ENCODE measurements at regions not wholly inside any gene's neighbourhood (a gene's known extent, or its start where the extent isn't known, plus 50 kb on each side); places are given as distances from the start of the nearest gene placed in this dataset.
"Not testable (repeated sequence)": the region's sequence is repeated elsewhere in the genome, so short reads cannot be mapped to it uniquely, and the experiment has no call there.

DNA sequence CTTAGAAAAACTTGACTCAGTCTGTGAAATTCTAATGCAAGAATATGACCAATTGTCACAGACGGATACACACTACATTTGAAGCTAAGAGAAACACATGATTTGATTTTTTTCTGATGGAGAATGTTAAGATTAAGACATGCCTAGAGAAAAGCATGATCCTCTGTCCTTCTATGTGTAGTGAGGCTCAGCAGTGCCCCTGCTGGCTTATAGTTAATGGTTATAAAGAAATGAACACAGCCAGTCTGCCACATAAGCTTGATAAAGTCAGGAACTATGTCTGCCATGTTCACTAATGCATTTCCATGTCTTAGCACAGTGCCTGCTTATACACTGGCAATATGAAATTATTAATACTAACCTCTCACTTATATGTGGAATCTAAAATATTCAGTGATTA, 168.1 kb upstream of the DAAM1 start:
- Histone ChIP-seq H3K4me3 (no peak overlapping the region), H3K27ac (no peak overlapping the region)

DNA sequence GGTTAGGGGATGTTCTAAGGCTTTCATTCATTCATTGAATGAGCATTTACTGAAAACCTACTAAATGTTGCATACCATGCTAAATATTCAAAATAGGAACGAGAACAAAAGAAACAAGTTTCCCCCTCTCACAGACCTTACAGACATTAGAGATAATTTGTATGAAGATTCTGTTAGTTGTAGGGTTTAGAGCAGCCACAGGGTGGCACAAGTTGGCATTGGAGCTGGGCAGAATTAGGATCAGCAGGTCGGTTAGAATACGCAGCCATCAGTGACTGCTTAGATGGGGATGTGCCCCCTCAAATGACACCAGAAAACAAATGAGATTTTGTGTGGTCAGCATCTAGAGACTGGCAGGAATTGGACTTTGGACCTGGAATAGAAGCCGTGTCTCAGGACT, 166.3 kb upstream of the DAAM1 start:
- H3K4me3 ChIP-seq, result no peak overlapping the region
- H3K27ac ChIP-seq, result no peak overlapping the region

DNA sequence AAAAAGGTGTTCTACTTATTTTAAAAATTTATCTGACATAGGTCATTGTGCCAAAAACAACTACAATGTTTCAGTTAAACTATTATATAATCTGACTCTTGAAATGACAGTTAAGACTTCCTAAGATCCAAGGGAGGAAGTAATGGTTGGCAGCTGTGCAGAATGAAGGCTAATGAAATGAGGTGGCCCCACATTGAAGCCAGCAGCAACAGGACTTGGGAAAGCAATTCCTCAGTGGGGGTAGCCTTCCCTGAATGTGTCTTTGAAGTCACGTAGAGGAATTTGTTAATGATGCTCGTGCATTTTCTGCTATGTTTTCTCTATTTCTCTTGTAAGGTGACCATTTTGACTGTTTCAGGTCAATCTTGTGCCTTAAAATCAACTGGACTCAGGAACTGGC, 162.4 kb upstream of the DAAM1 start:
- H3K4me3 ChIP-seq, result no peak overlapping the region
- H3K27ac ChIP-seq, result no peak overlapping the region

DNA sequence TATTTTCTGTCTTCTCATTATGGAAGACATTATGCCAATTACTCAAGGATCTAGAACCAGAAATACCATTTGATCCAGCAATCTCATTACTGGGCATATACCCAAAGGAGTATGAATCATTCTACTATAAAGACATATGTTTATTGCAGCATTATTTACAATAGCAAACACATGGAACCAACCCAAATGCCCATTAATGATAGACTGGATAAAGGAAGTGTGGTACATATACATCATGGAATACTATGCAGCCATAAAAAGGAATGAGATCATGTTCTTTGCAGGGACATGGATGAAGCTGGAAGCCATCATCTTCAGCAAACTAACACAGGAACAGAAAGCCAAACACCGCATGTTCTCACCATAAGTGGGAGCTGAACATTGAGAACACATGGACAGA, 161.8 kb upstream of the DAAM1 start:
- not testable (repeated sequence) for H3K27ac ChIP-seq, H3K4me3 ChIP-seq

DNA sequence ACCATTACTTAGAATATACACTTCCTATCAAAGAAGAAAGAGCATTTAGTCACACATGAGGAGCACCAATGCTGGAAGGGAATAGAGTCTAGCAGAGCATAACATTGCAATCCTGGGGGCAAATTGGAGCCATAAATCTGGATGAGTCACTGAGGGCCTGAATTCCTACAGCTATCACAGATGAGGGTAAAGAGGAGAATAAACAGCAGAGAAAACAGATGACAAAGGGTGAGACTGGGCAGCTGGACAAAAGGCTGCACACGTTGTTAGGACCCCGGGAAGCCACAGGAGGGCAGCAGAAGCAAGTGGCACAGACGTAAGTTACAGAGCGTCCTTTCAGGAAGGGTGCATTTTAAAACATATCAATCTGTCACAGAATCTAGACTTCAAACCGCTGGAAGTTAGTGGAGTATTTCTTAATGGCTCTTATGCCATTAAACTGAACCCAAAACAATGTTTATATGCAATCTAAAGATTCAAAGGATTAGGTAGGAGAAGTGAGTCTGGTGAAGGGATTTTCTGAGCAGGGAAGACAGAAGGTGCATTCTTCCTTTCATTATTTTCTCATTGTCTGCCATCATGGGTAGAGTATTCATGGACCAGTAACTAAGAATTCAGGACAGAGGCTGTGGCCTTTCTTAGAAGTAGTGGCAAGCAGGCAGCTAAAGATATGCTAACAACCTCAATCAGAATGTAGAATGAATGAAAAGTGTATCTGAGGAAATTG, 159.8 kb upstream of the DAAM1 start:
- Histone ChIP-seq H3K27ac (no peak overlapping the region), H3K4me3 (no peak overlapping the region)

DNA sequence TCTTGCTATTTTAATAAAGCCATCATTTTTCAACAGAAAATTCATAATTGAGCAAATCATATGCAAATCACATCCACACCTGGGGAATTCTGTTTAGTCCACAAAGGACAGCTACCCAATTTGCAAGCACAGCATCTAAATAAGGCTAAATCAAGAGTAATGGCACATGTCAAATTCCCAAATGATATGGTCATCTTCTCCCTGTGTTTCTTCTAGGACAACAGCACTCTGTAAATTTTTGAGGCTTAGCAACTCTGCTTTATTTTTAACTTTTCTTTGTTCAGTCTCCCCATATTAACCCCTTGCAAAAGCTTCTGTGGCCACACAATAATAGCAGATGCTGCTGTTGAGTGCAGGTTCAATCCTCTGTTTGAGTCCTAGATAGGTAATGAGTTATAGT, 155.6 kb upstream of the DAAM1 start:
- H3K4me3 ChIP-seq, result no peak overlapping the region

DNA sequence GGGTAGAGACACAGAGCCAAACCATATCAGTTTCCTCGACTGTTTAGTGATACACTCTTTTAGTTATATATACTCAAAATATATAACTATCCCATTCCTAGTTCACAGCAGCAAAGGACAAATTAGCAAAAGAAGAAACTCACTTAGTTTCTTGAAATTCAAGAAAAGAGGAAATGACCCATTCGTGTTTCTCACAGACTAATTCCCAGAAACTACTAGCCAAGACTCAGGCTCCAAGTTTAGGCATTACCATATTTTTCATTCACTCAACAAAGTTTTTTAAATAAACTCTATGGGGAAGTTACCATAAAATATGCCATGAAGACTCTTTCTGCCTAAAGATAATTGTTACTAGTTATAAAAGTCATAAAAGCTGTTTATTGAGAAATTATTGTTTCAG, 152.3 kb upstream of the DAAM1 start:
- Histone ChIP-seq H3K27ac (no peak overlapping the region), H3K4me3 (no peak overlapping the region)

More for the DNA sequence above, 155.6 kb upstream of the DAAM1 start:
- H3K27ac ChIP-seq, result no peak overlapping the region

DNA sequence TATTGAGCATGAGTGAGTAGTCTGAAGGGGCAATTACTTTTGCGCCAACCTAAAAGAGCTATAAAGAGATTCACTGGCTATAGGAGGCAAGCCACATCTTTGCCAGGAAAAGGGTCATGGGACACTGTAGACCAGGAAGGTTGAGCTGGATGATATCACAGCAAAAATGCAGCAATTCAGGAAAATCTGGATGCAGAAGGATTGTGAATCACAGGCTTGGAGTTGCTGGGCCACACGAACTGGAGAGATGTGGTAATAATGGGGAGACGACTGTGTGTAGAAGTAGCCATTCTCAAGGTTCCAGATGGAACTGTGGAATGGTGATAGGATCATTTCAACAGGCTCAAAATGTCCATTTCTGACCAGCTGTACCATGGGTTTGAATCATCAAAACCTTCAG, 151.4 kb upstream of the DAAM1 start:
- Histone ChIP-seq H3K27ac (no peak overlapping the region), H3K4me3 (no peak overlapping the region)

DNA sequence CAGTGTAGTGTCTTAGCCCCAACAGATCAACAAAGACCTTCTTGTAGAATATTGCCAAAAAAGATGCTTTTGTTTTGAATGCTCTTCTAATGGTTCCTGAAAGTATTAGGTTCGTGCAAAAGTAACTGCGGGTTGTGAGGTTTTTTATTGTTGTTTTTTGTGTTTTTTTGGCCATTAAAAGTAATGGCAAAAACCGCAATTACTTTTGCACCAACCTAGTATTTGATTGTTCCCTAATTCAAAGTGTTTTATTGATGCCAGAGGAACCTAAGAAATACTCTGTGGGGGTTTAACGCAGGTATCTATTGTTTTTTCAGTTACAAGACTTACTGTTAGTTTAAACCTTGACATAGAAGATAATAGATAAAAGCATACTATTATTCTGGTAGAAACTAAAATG, 150.8 kb upstream of the DAAM1 start:
- Histone ChIP-seq H3K27ac (no peak overlapping the region), H3K4me3 (no peak overlapping the region)

DNA sequence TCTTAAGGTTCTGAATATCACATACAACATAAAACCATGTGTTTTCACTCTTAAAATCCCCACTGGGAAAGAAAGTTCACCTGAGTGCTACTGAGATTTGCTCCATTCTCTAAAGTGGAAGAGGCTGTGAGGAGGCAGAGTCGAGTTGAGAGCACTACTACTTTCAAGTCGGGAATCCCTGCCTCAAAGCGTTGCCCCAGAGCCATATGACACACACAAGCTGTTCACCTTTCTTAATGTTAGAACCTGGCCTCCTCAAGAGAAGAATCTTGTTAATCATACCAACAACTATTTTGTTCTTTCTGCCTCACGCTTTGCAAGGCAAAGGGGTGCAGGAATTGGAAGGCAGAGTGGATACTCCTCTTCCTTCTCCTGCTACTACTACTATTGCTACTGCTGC, 149.7 kb upstream of the DAAM1 start:
- Histone ChIP-seq H3K27ac (no peak overlapping the region), H3K4me3 (no peak overlapping the region)

DNA sequence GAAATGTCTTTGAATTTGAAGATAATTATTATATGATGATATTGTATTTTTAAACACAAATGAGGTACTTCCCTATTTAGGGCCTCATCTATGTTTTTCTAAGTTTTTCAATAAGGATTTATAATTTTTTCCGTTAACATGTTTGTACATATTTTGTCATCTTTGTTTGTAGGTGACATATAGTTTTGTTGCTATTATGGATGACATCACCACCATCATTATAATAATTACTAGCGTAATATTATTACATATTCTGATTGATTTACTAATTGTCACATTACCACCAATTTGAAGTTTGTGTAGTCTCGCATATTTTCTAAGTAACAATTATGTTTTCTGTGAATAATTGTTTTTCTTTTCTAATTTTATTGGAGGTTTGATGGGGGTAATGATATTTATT, 147.2 kb upstream of the DAAM1 start:
- no peak overlapping the region for H3K27ac ChIP-seq
- H3K4me3 ChIP-seq, result no peak overlapping the region

DNA sequence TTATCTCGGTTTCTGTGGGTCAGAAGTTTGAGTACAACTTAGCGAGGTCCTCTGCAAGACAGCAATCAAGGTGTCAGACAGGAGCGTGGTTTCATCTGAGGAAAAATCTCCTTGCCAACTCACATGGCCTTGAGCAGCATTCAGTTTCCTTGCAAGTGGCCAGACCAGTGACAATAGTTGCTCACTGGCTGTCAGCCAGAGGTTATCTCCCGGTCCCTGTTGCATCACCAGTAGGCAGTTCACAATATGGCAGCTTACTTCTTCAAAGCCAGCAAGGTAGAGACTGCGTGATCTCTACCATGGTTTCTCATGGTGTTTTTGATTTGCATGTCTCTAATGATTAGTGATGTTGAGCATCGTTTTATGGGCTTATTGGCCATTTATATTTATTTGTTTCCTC, 143.8 kb upstream of the DAAM1 start:
- Histone ChIP-seq H3K27ac (no peak overlapping the region), H3K4me3 (no peak overlapping the region)

DNA sequence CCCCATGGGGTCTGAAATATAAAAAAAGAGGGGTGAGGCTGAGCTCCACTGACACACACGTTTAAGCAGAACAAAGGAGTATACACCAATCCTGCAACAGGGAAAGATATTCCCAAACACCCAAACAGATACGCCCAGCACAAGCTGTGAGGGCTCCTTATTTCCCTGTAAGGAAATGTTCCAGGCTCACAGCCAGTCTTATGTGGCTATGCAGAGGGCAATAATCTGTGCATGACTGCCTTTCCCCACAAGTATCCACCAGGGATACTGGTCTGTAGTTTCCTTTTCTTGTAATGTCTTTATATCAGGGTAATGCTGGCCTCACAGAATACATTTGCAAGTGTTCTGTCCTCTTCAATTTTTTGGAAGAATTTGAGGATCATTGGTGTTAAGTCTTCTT, 141.7 kb upstream of the DAAM1 start:
- no peak overlapping the region for H3K4me3 ChIP-seq
- H3K27ac ChIP-seq, result no peak overlapping the region

DNA sequence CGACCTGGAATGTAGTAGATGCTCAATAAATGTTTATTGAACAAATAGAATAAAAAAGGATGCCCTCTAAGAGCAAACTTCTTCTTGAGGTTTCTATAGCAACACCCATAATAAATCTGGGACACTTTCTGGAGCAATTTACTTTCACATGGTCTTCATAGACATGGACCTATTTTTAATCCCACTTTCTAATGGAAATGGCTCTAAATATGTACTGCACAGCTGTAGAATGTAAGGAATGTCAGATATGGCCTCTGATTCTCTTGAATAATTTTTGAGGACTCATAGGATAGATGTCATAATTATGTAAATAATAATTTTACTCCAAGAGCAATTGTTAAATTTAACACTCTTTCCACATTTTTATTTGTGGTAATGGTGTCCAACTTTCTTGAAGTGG, 133.5 kb upstream of the DAAM1 start:
- H3K4me3 ChIP-seq, result no peak overlapping the region

DNA sequence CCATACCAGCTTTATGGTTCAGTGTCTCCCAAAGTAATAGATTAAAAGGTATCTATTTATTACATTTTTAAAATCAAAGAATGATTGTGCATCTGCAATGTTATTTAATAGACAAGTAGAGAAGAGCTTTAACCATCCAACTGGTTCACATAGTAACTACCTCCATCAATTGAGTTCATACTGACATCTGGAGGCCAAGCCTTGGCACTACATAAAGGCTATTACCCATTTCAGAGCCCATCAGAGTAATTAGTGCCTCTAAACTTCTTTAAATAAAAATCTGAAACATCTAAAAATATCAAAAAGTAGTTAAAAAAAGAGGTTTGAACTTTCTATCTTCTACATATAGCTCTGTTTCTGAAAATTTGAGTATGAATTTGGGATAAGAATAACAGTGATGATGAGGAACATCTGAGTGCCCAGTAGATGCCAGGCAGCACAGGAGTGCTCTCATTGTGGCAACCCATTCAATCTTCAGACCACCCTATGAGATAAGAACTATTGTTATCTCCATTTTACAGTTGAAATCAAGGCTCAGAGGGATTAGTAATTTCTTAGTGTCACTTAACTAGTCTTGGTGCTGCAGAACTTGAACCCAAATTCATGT, 132.9 kb upstream of the DAAM1 start:
- Histone ChIP-seq H3K4me3 (no peak overlapping the region), H3K27ac (no peak overlapping the region)

More for the DNA sequence above, 133.5 kb upstream of the DAAM1 start:
- no peak overlapping the region for H3K27ac ChIP-seq

DNA sequence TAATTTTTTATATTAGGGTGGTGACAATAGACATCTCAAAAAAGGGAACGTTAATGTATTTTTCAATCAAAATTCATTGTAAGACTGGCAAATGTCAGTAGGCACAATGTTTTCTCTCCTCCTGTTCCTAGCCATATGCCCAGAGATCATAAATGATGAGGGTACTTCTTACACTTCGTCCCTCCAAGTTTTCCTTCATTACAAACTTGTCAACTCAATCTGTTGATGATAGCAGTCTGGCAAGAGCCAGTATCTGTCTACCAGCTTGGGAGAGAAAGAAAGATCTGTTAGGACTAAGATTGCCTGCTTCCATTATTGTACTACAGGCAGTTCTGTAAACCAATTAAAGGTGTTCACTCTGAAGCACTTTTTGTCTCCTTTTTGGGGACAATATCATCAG, 130.9 kb upstream of the DAAM1 start:
- Histone ChIP-seq H3K27ac (no peak overlapping the region), H3K4me3 (no peak overlapping the region)

DNA sequence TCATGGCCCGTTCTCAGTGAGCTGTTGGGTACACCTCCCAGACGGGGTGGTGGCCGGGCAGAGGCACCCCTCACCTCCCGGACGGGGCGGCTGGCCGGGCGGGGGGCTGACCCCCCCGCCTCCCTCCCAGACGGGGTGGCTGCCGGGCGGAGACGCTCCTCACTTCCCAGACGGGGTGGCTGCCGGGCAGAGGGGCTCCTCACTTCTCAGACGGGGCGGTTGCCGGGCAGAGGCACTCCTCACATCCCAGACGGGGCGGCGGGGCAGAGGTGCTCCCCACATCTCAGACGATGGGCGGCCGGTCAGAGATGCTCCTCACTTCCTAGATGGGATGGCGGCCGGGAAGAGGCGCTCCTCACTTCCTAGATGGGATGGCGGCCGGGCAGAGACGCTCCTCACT, 129.7 kb upstream of the DAAM1 start:
- H3K27ac ChIP-seq, H3K4me3 ChIP-seq: not testable (repeated sequence)

DNA sequence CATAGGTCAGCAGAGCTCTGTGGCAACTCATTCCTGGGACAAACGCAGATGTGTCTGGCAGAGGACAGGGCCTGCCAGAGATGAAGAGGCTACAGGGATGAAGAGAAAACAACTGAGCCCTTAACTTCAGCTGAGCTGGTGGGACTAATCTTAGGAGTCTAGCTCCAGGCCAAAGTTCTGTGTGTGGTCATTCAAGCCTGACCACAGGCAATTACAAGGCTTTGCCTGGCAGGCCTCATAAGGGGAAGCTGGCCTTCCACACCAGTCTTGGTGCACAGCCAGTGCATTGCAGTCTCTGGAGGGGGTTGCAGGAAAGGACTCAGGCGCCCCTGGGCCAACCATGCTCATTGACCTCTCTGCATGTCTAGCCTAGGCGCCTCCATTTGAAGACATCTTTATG, 127.6 kb upstream of the DAAM1 start:
- no peak overlapping the region for H3K27ac ChIP-seq
- no peak overlapping the region for H3K4me3 ChIP-seq

DNA sequence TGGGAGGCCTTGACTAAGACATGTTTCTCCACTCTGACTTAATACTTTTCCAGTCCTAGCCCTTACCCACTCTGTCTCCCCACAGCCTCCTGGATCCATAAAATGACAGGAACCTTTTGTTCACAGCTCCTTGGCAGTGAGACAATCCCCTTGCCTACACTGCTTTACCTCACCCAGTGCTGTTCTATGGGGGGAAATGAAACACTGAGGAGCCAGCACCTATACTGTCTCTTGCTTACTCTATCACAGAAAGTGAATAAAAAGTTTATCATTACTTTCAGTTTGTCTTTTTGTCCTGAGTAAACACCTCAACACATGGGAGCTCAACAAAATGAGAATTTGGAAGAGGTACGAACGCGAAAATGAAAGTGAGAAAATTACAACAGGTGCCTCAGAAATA, 127.2 kb upstream of the DAAM1 start:
- no peak overlapping the region for H3K27ac ChIP-seq

DNA sequence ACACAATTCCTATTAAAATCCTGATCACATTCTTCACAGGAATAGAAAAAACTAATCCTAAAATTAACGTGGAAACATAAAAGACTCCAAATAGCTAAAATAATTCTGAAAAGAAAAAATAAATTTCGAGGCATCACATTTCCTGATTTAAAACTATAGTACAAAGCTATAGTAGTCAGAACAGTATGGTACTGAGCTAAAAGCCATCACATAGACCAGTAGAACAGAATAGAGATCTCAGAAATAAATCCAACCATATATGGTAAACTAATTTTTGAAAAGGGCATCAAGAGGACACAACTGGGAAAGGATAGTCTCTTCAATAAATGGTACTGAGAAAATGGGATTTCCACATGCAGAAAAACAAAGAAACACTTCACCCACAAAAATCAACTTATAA, 125.2 kb upstream of the DAAM1 start:
- Histone ChIP-seq H3K27ac (no peak overlapping the region), H3K4me3 (no peak overlapping the region)

More for the DNA sequence above, 127.2 kb upstream of the DAAM1 start:
- no peak overlapping the region for H3K4me3 ChIP-seq

DNA sequence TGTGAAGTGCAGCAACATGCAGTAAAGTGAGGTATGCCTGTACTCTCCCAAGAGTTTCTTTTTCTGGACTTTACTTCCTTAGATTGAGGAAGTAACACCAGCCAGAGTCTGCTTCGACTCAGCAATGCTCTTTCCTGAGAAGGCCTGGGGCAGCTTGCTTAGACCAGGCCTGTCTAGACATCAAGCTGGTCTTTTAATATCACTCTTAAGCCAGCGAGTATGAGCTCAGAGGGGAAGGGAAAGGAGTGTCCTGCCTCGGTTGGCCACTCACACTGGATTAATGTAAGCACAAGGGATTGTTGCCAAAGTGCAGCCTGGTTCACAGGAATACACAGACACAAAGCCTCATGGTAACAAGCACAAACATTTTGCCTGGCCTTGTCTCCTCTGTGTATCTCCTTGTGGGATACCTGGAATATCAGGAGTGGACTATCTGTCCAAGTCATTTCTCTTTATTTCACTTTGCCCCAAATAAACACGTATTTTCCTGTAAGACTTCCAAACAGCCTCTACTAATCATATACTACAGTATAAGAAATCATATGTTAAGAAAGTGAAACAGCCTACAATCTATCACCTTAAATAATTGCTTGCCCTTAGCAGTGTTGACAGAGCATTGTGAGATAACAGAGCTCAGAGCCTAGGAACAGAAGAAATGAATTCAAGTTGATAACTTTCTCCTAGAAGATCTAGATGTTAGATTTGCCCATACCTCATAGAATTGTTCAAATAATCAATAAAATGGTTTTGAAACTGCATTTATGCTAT, 121.2 kb upstream of the DAAM1 start:
- no peak overlapping the region for H3K4me3 ChIP-seq
- H3K27ac ChIP-seq, result no peak overlapping the region
